OCI-LY7 (cell line): ENCODE measurements at regions not wholly inside any gene's neighbourhood (a gene's known extent, or its start where the extent isn't known, plus 50 kb on each side); places are given as distances from the start of the nearest gene placed in this dataset.

ENCODE experiments used
- BruUV-seq: library from RNA; stranded (reverse); fragments of 400-500 nt; replicated peaks from 2 replicates; lab custom pipeline; 2021; lab: Mats Ljungman, UMichigan
- CTCF ChIA-PET: fragments of 300-600 bp; sonication (Branson Sonifier 250); formaldehyde crosslinking; loops from one replicate; lab custom pipeline; 2022; ENCODE audit warnings: antibody characterized with exemption; ENCODE audit not compliant: unreplicated experiment; lab: Charles Lee
- POLR2A ChIA-PET: fragments of 300-600 bp; sonication (Branson Sonifier 250); formaldehyde crosslinking; loops from one replicate; lab custom pipeline; 2022; ENCODE audit warnings: antibody characterized with exemption; lab: Charles Lee
- DNase-seq: peaks from one replicate; pipeline ENCODE4 v3.0.0-alpha.2; 2015; ENCODE audit warnings: low spot score
- H2AFZ ChIP-seq: fragments of 200-600 bp; sonication (generic), shearing (Covaris generic); 2 replicates; pipeline ENCODE4 v1.6.1; 2014; ENCODE audit warnings: mild to moderate bottlenecking, antibody characterized with exemption, low read length, moderate library complexity
- H3K27ac ChIP-seq: fragments of 200-600 bp; sonication (generic); 2 replicates; pipeline ENCODE4 v1.5.1; 2014; ENCODE audit warnings: mixed run types, low read depth, mild to moderate bottlenecking, moderate library complexity, low read length, inconsistent platforms; ENCODE audit not compliant: poor library complexity, severe bottlenecking
- H3K36me3 ChIP-seq: fragments of 200-600 bp; sonication (generic); 2 replicates; pipeline ENCODE4 v1.6.1; 2014; ENCODE audit warnings: mild to moderate bottlenecking, antibody characterized with exemption, low read length, moderate library complexity, mixed read lengths; ENCODE audit not compliant: insufficient read depth
- H3K4me1 ChIP-seq: fragments of 200-600 bp; sonication (generic); 2 replicates; pipeline ENCODE4 v1.5.1; 2014; ENCODE audit warnings: mild to moderate bottlenecking, low read length; ENCODE audit not compliant: insufficient read depth, poor library complexity, severe bottlenecking
- H3K4me2 ChIP-seq: fragments of 200-600 bp; sonication (generic); 2 replicates; pipeline ENCODE4 v1.6.1; 2014; ENCODE audit warnings: mild to moderate bottlenecking, low read length
- H3K4me3 ChIP-seq: fragments of 200-600 bp; sonication (generic); 2 replicates; pipeline ENCODE4 v1.5.1; 2014; ENCODE audit warnings: mild to moderate bottlenecking, low read depth, low read length; ENCODE audit not compliant: poor library complexity, severe bottlenecking
- H3K79me2 ChIP-seq: fragments of 200-600 bp; sonication (generic); 2 replicates; pipeline ENCODE4 v1.6.1; 2016; ENCODE audit warnings: low read depth, mild to moderate bottlenecking, low read length, moderate library complexity, mixed read lengths; ENCODE audit not compliant: insufficient read depth
- H3K9me2 ChIP-seq: fragments of 200-600 bp; sonication (generic); 2 replicates; pipeline ENCODE4 v1.6.1; 2016; ENCODE audit warnings: mild to moderate bottlenecking, low read length, mixed read lengths; ENCODE audit not compliant: insufficient read depth
- H3K9me3 ChIP-seq: fragments of 200-600 bp; sonication (generic); 2 replicates; pipeline ENCODE4 v1.6.1; 2014; ENCODE audit warnings: mild to moderate bottlenecking, mixed run types, low read length, mixed read lengths
- H4K20me1 ChIP-seq: fragments of 200-600 bp; sonication (generic); 2 replicates; pipeline ENCODE4 v1.6.1; 2014; ENCODE audit warnings: mild to moderate bottlenecking, antibody characterized with exemption, low read length, moderate library complexity, mixed read lengths; ENCODE audit not compliant: insufficient read depth
- EZH2phosphoT487 ChIP-seq: fragments of 200-600 bp; sonication (generic); IDR thresholded peaks from 2 replicates; pipeline ENCODE4 v1.6.1; 2018; ENCODE audit warnings: low read depth, borderline replicate concordance, mild to moderate bottlenecking, mixed run types, antibody characterized with exemption, low read length, moderate library complexity, mixed read lengths
- intact Hi-C: fragments of 100-400 bp; cut with micrococcal nuclease; formaldehyde crosslinking; loops from one replicate; pipeline ENCODE4 v1.10.0; 2022; ENCODE audit not compliant: unreplicated experiment
- TF ChIP-seq, protein P1 (sequence below): fragments of 200-600 bp; sonication (generic); conservative IDR thresholded peaks from 2 replicates; pipeline ENCODE4 v1.5.1; 2014; ENCODE audit warnings: mild to moderate bottlenecking, antibody characterized with exemption, low read length, moderate library complexity, mixed read lengths

GRCh38 chr6:170046791-170047626 lies 243.9 kb downstream of the DLL1 start:
- BruUV-seq = no TSS peak
- no peak for DNase-seq
- intact Hi-C loops = no loop called here
- Histone ChIP-seq H3K4me3 (no peak overlapping the region), H3K4me1 (no peaks in the 10 kb centered on the region), H3K79me2 (no peaks in the 10 kb centered on the region), H3K27ac (no peak overlapping the region), H4K20me1 (no peaks in the 10 kb centered on the region), H3K4me2 (no peak overlapping the region), H3K9me2 (no peaks in the 10 kb centered on the region), H3K9me3 (no peaks in the 10 kb centered on the region), H3K36me3 (no peaks in the 10 kb centered on the region), H2AFZ (no peak overlapping the region)
- TF ChIP-seq EZH2phosphoT487 = no peak
- TF ChIP-seq, protein P1, sequence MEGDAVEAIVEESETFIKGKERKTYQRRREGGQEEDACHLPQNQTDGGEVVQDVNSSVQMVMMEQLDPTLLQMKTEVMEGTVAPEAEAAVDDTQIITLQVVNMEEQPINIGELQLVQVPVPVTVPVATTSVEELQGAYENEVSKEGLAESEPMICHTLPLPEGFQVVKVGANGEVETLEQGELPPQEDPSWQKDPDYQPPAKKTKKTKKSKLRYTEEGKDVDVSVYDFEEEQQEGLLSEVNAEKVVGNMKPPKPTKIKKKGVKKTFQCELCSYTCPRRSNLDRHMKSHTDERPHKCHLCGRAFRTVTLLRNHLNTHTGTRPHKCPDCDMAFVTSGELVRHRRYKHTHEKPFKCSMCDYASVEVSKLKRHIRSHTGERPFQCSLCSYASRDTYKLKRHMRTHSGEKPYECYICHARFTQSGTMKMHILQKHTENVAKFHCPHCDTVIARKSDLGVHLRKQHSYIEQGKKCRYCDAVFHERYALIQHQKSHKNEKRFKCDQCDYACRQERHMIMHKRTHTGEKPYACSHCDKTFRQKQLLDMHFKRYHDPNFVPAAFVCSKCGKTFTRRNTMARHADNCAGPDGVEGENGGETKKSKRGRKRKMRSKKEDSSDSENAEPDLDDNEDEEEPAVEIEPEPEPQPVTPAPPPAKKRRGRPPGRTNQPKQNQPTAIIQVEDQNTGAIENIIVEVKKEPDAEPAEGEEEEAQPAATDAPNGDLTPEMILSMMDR = no peak
- ChIA-PET POLR2A (no interaction called here), CTCF (no interaction called here)

DNA sequence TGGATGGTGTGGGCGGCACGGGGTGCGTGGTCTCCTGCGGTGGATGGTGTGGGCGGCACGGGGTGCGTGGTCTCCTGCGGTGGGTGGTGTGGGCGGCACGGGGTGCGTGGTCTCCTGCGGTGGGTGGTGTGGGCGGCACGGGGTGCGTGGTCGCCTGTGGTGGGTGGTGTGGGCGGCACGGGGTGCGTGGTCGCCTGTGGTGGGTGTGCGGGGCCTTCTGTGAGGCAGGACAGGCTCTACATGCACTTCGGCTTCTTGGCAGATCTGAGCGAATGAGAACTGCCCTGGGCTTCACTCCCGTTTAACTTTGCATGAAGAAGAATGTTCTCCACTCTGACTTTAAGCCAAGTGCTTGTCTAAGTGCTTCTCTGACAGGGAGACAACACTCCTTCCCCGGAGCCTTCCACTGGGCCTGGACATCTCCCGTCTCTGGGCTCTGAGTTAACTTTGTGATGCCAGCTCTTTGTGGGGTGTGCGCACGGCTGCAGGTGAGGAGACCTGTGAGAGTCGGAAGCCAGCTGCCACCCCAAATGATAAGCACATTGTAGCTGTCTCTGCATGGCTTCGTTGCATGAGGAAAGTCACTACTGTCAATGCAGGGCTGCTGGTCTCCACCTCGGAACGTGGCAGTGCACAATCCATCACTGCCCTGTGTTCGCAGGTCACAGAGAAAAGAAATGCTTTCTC lies 244.8 kb downstream of the DLL1 start:
- no peak for TF ChIP-seq EZH2phosphoT487
- TF ChIP-seq, protein P1 = no peak
- no peak overlapping the region for H2AFZ ChIP-seq
- no peak overlapping the region for H3K27ac ChIP-seq
- intact Hi-C loops = no loop called here
- H3K79me2 ChIP-seq = no peaks in the 10 kb centered on the region
- no peak overlapping the region for H3K4me2 ChIP-seq
- no peaks in the 10 kb centered on the region for H4K20me1 ChIP-seq
- H3K4me3 ChIP-seq = no peak overlapping the region
- H3K4me1 ChIP-seq = no peaks in the 10 kb centered on the region
- ChIA-PET POLR2A (no interaction called here), CTCF (no interaction called here)
- BruUV-seq = no TSS peak
- no peaks in the 10 kb centered on the region for H3K9me3 ChIP-seq
- H3K36me3 ChIP-seq = no peaks in the 10 kb centered on the region
- no peaks in the 10 kb centered on the region for H3K9me2 ChIP-seq
- DNase-seq = no peak

GRCh38 chr6:170045563-170045960 lies 245.3 kb downstream of the DLL1 start:
- intact Hi-C loops = no loop called here
- H3K27ac ChIP-seq = no peak overlapping the region
- H3K36me3 ChIP-seq = no peaks in the 10 kb centered on the region
- H3K9me3 ChIP-seq = no peaks in the 10 kb centered on the region
- H2AFZ ChIP-seq = no peak overlapping the region
- no peaks in the 10 kb centered on the region for H4K20me1 ChIP-seq
- TF ChIP-seq EZH2phosphoT487 = no peak
- TF ChIP-seq, protein P1 = no peak
- H3K79me2 ChIP-seq = no peaks in the 10 kb centered on the region
- no peak for DNase-seq
- BruUV-seq = no TSS peak
- H3K4me3 ChIP-seq = no peak overlapping the region
- POLR2A ChIA-PET = no interaction called here
- H3K4me2 ChIP-seq = no peak overlapping the region
- H3K9me2 ChIP-seq = no peaks in the 10 kb centered on the region
- no peaks in the 10 kb centered on the region for H3K4me1 ChIP-seq
- CTCF ChIA-PET = no interaction called here
